Nephron (organoid): ENCODE measurements at regions not wholly inside any gene's neighbourhood (a gene's known extent, or its start where the extent isn't known, plus 50 kb on each side); places are given as distances from the start of the nearest gene placed in this dataset.

ENCODE experiments used
- H3K27ac Mint-ChIP-seq, 3 experiments: 2 replicates each; pipeline ENCODE4 v1.8.0; 2020; ENCODE audit warnings: mixed read lengths in 3 of 3, mild to moderate bottlenecking in 2 of 3, moderate library complexity in 1 of 3
- H3K27me3 Mint-ChIP-seq: 2 replicates; pipeline ENCODE4 v1.8.0; 2021; ENCODE audit warnings: low read depth, mild to moderate bottlenecking, moderate library complexity, mixed read lengths
- H3K36me3 Mint-ChIP-seq: 2 replicates; pipeline ENCODE4 v1.8.0; 2020; ENCODE audit warnings: low read depth, mixed read lengths
- H3K4me1 Mint-ChIP-seq: 2 replicates; pipeline ENCODE4 v1.8.0; 2020; ENCODE audit warnings: mixed read lengths
- H3K4me3 Mint-ChIP-seq, 3 experiments: 2 replicates each; pipeline ENCODE4 v1.8.0; 2020; ENCODE audit warnings: mild to moderate bottlenecking in 3 of 3, mixed read lengths in 3 of 3, moderate library complexity in 2 of 3
- H3K9me3 Mint-ChIP-seq: 2 replicates; pipeline ENCODE4 v1.8.0; 2020; ENCODE audit warnings: mixed read lengths
- CTCF ChIP-seq, 3 experiments: fragments of 200-600 bp; sonication (generic); IDR thresholded peaks; one replicate each; pipeline ENCODE4 v1.5.0; 2021; ENCODE audit warnings: antibody characterized with exemption in 3 of 3; ENCODE audit not compliant: unreplicated experiment in 3 of 3

DNA sequence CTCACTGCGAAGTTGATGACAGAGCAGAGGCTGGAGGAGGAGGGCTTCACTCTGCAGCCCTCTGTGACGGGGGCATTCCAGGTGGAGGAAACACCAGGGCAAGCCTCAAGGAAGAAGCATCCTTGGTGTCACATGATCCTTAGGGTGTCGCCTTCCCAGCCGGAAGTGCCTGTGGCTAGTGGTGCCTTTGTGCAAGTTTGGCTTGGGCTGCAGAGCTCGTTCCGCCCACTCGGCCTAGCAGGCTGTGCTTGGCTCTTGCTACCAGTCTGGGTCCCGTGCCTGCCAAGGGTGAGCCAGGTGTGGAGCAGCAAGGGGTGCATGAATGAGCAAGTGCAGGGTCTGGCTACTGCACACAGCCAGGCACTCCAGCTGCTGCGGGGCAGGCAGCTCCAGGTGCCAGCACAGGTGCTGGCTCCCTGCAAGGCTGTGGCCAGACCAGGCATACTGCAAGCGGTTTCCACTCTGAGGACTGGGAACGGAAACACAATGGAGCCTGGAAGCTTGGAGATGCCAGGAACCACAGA, 325.3 kb upstream of the SMIM21 start:
- H3K4me1 Mint-ChIP-seq, result no peaks in the 10 kb centered on the region
- no peak for TF ChIP-seq CTCF (IDR thresholded peaks at IDR 0.05; ENCODE audit: unreplicated experiment in 3 of 3)
- H3K27ac Mint-ChIP-seq, result no peak overlapping the region
- H3K36me3 Mint-ChIP-seq, result no peaks in the 10 kb centered on the region
- no peaks in the 10 kb centered on the region for H3K27me3 Mint-ChIP-seq
- H3K9me3 Mint-ChIP-seq, result no peaks in the 10 kb centered on the region
- H3K4me3 Mint-ChIP-seq, result no peak overlapping the region

- H3K4me3 Mint-ChIP-seq, result no peak overlapping the region
- H3K27me3 Mint-ChIP-seq, result no peaks in the 10 kb centered on the region
- no peaks in the 10 kb centered on the region for H3K9me3 Mint-ChIP-seq
- no peak for TF ChIP-seq CTCF (IDR thresholded peaks at IDR 0.05; ENCODE audit: unreplicated experiment in 3 of 3)
- no peaks in the 10 kb centered on the region for H3K4me1 Mint-ChIP-seq
- H3K36me3 Mint-ChIP-seq, result no peaks in the 10 kb centered on the region
- H3K27ac Mint-ChIP-seq, result no peak overlapping the region
These were observed 317.6 kb upstream of the SMIM21 start for GRCh38 chr18:75745147-75745546.

GRCh38 chr18:75742516-75742915, 315.0 kb upstream of the SMIM21 start:
- Mint-ChIP-seq H3K27ac (no peak overlapping the region), H3K4me3 (no peak overlapping the region), H3K9me3 (peaks cover 6% of the 10 kb centered on the region), H3K27me3 (no peaks in the 10 kb centered on the region), H3K4me1 (no peaks in the 10 kb centered on the region), H3K36me3 (no peaks in the 10 kb centered on the region)
- no peak for TF ChIP-seq CTCF (IDR thresholded peaks at IDR 0.05; ENCODE audit: unreplicated experiment in 3 of 3)

GRCh38 chr18:75739682-75740081, 312.2 kb upstream of the SMIM21 start:
- no peak for TF ChIP-seq CTCF (IDR thresholded peaks at IDR 0.05; ENCODE audit: unreplicated experiment in 3 of 3)
- no peaks in the 10 kb centered on the region for H3K27me3 Mint-ChIP-seq
- H3K9me3 Mint-ChIP-seq, result peaks cover 21% of the 10 kb centered on the region
- H3K27ac Mint-ChIP-seq, result no peak overlapping the region
- peaks cover 4% of the 10 kb centered on the region for H3K36me3 Mint-ChIP-seq
- no peak overlapping the region for H3K4me3 Mint-ChIP-seq
- no peaks in the 10 kb centered on the region for H3K4me1 Mint-ChIP-seq

DNA sequence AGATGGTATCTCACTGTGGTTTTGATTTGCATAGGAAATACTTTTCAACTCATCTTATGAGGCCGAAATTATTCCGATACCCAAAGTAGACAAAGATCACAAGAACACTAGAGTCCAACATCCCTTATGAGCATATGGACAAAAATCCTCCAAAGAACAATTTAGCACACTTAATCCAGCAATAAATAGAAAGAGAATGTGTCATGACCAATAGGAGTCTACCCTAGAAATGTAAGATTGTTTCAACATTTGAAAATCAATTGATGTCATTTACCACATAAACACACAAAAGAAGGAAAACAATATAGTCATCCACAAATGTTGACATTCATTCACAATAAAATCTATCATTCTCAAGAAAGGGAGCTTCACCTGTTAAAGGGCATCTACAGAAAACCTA, 307.8 kb upstream of the SMIM21 start:
- no peaks in the 10 kb centered on the region for H3K4me1 Mint-ChIP-seq
- no peaks in the 10 kb centered on the region for H3K27me3 Mint-ChIP-seq
- H3K27ac Mint-ChIP-seq, result no peak overlapping the region
- H3K9me3 Mint-ChIP-seq, result peaks cover 21% of the 10 kb centered on the region
- H3K36me3 Mint-ChIP-seq, result peaks cover 4% of the 10 kb centered on the region
- no peak overlapping the region for H3K4me3 Mint-ChIP-seq
- TF ChIP-seq CTCF (IDR thresholded peaks at IDR 0.05; ENCODE audit: unreplicated experiment in 3 of 3), result no peak

GRCh38 chr18:75730249-75730648, 302.7 kb upstream of the SMIM21 start:
- Mint-ChIP-seq H3K27ac (no peak overlapping the region), H3K27me3 (no peaks in the 10 kb centered on the region), H3K9me3 (peaks cover 2% of the 10 kb centered on the region), H3K36me3 (no peaks in the 10 kb centered on the region), H3K4me3 (no peak overlapping the region), H3K4me1 (no peaks in the 10 kb centered on the region)
- TF ChIP-seq CTCF (IDR thresholded peaks at IDR 0.05; ENCODE audit: unreplicated experiment in 3 of 3), result no peak
